Stomach smooth muscle (tissue), 2 donors: ENCODE measurements at regions not wholly inside any gene's neighbourhood (a gene's known extent, or its start where the extent isn't known, plus 50 kb on each side); places are given as distances from the start of the nearest gene placed in this dataset.

Experiments used
- H3K27ac ChIP-seq: one replicate; pipeline ENCODE4 v1.7.0; 2013; ENCODE audit warnings: mild to moderate bottlenecking, low read length, inconsistent platforms
- H3K27me3 ChIP-seq, 2 donors: one replicate each; pipeline ENCODE4 v1.7.0; 2013; ENCODE audit warnings: low read length in 2 of 2; ENCODE audit not compliant: insufficient read depth in 2 of 2, control insufficient read depth in 1 of 2
- H3K36me3 ChIP-seq, 2 donors: one replicate each; pipeline ENCODE4 v1.7.0; 2013; ENCODE audit warnings: low read length in 2 of 2; ENCODE audit not compliant: control insufficient read depth in 2 of 2, insufficient read depth in 2 of 2
- H3K4me1 ChIP-seq: one replicate; pipeline ENCODE4 v1.7.0; 2013; ENCODE audit warnings: low read length; ENCODE audit not compliant: control insufficient read depth, insufficient read depth
- H3K4me3 ChIP-seq, 2 donors: one replicate each; pipeline ENCODE4 v1.7.0; 2013; ENCODE audit warnings: low read length in 2 of 2
- H3K9ac ChIP-seq, 2 donors: one replicate each; pipeline ENCODE4 v1.7.0; 2013; ENCODE audit warnings: low read length in 2 of 2, mild to moderate bottlenecking in 1 of 2
- H3K9me3 ChIP-seq, 2 donors: one replicate each; pipeline ENCODE4 v1.7.0; 2013; ENCODE audit warnings: low read length in 2 of 2; ENCODE audit not compliant: control insufficient read depth in 2 of 2
- donor health status: healthy.
- donor health status: Pancreatic carcinoma.

DNA sequence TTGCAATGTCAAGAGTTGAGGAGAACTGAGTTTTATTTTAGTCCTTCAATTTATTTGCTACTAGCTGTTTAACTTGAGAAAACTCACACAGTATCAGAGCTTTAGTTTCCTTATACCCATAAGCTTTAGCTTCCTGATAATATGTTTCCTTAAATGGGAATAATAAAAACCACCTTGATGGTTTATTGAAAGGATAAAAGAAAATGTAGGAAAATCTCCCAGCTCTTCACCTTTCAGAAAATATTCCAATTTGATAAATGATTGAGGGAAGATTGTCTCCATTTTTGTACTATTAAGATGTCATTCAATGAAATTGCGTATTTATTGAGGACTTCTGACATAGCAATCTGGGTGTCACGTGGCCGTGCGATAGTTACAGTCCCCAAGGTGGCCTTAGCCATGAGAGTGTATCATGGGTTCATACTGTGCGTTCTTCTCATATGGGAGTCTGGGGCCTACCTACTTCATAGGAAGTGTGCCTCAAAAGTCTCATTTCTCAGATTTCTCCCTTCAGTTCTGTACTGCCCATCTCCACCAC is 296.3 kb upstream of the BMP2 start:
- H3K27me3 ChIP-seq: no peaks in the 10 kb centered on the region
- H3K4me3 ChIP-seq: no peak overlapping the region
- H3K9ac ChIP-seq: no peak overlapping the region
- no peaks in the 10 kb centered on the region for H3K36me3 ChIP-seq
- H3K9me3 ChIP-seq: no peaks in the 10 kb centered on the region
- no peak overlapping the region for H3K27ac ChIP-seq
- H3K4me1 ChIP-seq: no peaks in the 10 kb centered on the region

DNA sequence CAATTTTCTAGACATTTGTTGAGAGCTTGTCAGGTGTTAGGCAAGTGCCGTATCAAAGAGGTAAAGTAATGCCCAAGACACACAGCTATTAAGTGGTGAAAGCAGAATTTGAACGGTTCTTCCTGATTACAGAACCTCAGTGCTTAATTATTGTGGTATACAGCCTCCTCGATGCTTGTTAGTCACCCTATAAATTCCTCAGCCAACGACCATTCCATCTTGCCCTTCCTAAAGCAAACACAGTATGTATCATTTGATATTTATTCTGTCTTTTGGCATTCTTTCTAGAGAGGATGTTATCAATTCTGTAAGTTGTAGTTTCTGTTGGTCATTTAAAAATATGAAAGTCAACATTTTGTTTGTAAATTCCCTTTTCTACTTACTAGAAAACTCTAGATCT is 297.8 kb upstream of the BMP2 start:
- Histone ChIP-seq H3K9me3 (no peaks in the 10 kb centered on the region), H3K27me3 (no peaks in the 10 kb centered on the region), H3K36me3 (no peaks in the 10 kb centered on the region), H3K4me3 (no peak overlapping the region), H3K4me1 (no peaks in the 10 kb centered on the region), H3K27ac (no peak overlapping the region), H3K9ac (no peak overlapping the region)

DNA sequence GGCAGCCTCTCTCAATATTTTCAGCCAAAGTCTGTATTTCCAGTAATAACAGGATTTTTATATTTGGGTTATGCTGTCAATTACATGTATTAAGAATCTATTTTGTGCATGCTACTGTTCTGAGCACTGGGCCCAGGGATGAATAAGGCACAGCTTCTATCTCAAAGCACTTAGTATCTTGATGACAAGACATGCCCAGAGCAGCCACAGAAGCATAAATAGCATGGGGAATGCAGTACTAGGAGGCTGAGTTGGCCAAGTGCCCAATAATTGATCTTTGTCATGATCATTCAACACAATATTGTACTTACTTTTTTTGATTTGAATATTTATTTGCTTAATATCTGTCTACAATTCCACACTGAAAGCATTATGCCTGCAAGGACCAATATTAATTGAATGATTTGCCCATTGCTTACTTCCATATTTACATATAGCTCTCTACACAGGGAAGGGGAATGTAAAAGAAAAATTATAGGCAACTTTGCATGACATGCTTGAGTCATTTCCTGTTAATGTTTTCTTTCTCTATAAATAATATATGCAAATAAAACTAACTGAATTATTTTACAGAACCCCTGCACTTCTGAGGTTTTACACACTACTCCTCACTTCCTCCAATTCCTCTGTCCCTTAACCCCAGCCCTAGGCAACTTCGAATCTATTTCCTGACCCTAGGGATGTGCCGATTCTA is 298.9 kb upstream of the BMP2 start:
- H3K4me1 ChIP-seq: no peaks in the 10 kb centered on the region
- no peak overlapping the region for H3K27ac ChIP-seq
- H3K4me3 ChIP-seq: no peak overlapping the region
- no peaks in the 10 kb centered on the region for H3K9me3 ChIP-seq
- H3K27me3 ChIP-seq: no peaks in the 10 kb centered on the region
- H3K36me3 ChIP-seq: no peaks in the 10 kb centered on the region
- H3K9ac ChIP-seq: no peak overlapping the region

DNA sequence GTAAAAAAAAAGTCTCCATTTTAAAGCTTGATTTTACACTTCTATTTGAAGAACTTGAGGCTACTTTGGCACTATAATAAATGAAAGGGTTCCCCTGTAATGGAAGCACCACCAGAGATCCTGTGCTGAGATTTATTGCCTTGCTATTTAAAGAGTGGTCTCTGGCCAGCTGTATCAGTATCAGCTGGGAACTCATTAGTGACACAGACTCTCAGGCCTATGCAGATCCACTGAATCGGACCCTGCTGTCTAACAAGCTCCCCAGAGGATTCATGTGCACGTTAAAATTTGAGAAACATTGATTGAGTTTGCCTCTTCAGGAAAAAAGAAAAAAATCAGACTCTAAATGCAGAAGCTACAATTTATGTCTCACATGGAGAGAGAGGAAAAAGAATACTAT is 299.9 kb upstream of the BMP2 start:
- Histone ChIP-seq H3K4me1 (no peaks in the 10 kb centered on the region), H3K27ac (no peak overlapping the region), H3K36me3 (no peaks in the 10 kb centered on the region), H3K9ac (no peak overlapping the region), H3K27me3 (no peaks in the 10 kb centered on the region), H3K4me3 (no peak overlapping the region), H3K9me3 (no peaks in the 10 kb centered on the region)

DNA sequence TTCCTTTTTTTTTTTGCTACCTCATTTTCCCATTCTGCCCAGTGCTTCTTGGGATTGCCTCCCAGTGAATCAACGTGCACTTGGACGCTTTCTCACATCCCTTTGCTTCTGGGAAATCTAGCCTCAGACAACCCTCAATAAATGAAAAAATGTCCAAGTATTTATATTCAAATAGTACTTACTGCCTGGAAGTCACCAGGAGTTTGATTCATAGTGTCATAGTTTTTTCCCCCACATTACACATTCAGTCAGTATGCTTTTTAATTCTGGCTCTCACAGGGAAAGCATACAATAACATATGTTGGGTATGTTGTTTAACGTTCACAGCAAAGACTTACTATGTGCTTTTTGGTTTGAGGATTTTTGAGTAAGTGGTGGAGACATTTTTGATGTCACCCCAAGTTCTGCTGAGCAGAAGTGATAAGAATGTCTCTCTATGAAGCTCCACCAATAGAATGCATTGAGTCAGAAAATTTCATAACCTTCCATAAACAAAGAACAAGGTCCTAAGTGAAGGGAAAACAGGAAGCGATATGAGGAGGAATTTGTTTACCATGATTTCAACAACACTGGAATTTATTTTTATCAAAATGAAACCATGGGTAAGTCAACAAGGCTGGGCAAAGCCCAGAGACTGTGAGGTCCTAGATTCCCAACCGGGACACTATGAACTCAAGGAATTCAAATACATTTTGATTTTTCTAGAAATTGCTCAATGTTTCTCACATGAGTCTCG is 301.2 kb upstream of the BMP2 start:
- Histone ChIP-seq H3K27me3 (no peaks in the 10 kb centered on the region), H3K36me3 (no peaks in the 10 kb centered on the region), H3K9ac (no peak overlapping the region), H3K9me3 (no peaks in the 10 kb centered on the region), H3K4me1 (no peaks in the 10 kb centered on the region), H3K27ac (no peak overlapping the region), H3K4me3 (no peak overlapping the region)

DNA sequence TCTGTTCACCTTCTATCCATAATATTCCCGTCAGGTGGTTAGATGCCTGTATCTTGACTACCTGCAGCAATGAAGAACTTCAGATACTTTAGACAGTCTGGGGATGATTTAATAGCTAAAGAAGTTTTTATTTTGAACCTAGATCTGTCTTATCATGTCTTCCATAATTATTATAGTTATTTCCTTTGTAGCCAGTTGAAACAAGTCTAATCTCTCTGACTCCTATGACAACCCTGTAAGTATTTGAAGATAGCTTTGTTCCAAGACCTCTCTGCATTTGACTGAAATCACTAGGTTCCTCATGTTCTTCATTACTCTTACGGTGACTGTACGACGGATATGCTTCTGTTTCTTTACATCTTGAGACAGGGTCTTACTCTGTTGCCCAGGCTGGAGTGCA is 316.6 kb upstream of the BMP2 start:
- H3K9ac ChIP-seq: no peak overlapping the region
- H3K9me3 ChIP-seq: no peaks in the 10 kb centered on the region
- no peak overlapping the region for H3K27ac ChIP-seq
- no peaks in the 10 kb centered on the region for H3K4me1 ChIP-seq
- no peak overlapping the region for H3K4me3 ChIP-seq
- no peaks in the 10 kb centered on the region for H3K27me3 ChIP-seq
- no peaks in the 10 kb centered on the region for H3K36me3 ChIP-seq

DNA sequence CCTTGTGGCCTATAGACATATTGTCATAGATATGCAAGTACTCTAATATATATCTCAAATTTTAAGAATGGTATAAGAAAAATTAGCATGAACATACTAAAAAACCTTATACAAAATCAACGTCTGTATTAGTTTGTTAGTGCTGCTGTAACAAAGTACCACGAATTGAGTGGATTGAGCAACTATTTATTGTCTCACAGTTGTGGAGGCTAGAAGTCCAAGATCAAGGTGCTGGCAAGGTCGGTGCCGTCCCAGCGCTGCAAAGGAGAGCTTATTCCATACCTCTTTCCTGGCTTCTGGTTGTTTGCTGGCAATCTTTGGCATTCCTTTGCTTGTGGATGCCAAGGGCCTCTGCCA is 317.6 kb upstream of the FERMT1 start:
- Histone ChIP-seq H3K36me3 (no peaks in the 10 kb centered on the region), H3K27ac (no peak overlapping the region), H3K9me3 (no peaks in the 10 kb centered on the region), H3K4me3 (no peak overlapping the region), H3K4me1 (no peaks in the 10 kb centered on the region), H3K9ac (no peak overlapping the region), H3K27me3 (no peaks in the 10 kb centered on the region)

DNA sequence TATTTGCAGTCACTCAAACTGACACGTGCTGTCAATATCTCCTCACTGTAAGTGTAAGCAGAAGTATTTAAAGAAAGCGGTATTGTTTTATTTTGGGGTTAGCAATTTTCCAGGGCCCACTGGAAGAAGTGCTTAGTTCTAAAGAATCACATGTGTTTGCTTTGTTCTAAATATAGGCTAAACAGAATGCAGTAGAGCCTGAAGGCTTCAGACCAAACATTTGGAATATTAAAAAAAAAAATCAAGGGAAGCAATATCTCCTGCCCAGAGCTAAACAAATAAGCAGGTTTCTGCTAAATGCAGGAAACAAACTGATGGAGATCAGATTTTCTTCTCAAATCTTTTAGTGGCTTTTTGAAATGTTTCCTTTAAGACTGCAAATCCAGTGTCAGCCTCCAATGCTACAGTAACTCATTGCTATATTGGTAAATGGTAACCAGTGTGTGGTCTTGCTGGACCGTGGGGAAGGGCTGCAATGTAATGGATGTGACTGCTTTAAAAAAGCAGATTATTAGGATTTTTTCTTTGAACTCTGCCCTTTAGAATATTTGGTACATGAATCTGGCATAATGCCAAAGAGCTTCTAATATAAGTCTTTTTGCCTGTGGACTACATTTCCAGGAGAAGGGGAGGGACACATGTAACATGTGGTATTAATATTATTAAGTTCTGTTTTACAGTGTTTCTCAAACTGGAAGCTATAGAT is 317.1 kb upstream of the FERMT1 start:
- H3K36me3 ChIP-seq: no peaks in the 10 kb centered on the region
- no peaks in the 10 kb centered on the region for H3K9me3 ChIP-seq
- no peaks in the 10 kb centered on the region for H3K27me3 ChIP-seq
- no peak overlapping the region for H3K4me3 ChIP-seq
- no peak overlapping the region for H3K9ac ChIP-seq
- H3K4me1 ChIP-seq: no peaks in the 10 kb centered on the region
- no peak overlapping the region for H3K27ac ChIP-seq

DNA sequence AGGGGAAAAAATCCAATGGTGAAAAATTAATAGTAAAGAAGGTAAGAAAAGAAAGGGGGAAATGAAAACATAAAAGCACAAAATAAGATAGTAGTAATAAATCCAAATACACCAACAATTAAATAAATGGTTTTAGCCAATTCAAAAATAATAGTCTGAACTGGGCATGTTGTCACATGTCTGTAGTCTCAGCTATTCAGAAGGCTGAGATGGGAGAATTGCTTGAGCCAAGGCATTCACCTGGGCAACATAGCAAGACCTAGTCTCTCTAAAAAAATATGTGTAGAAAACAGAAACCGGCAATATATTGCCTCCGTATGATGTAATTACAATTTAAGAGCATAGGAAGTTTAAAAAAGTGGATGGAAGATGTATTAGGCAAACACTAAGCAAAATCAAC is 311.3 kb upstream of the FERMT1 start:
- H3K27ac ChIP-seq: no peak overlapping the region
- no peak overlapping the region for H3K9ac ChIP-seq
- no peaks in the 10 kb centered on the region for H3K27me3 ChIP-seq
- H3K36me3 ChIP-seq: no peaks in the 10 kb centered on the region
- H3K9me3 ChIP-seq: no peaks in the 10 kb centered on the region
- no peak overlapping the region for H3K4me3 ChIP-seq
- H3K4me1 ChIP-seq: no peaks in the 10 kb centered on the region

DNA sequence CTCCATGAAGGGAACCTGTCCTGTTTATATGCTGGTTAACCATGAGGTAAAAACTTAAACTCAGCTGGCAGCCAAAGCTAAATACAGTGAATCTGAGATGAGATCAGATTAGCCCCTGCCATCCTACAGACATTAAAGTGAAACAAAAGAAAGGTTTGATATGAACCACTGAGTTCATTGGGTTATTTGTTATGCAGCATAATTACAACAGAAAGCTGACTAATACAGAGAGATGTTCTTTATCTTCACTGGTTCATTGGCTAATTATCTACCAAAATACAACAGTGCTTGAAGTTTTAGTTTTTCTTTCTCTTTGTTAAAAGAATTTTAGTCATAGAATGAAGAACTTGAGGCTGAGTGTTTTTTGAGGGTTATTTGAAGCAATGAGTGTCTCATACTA is 307.6 kb upstream of the FERMT1 start:
- Histone ChIP-seq H3K4me3 (no peak overlapping the region), H3K27ac (no peak overlapping the region), H3K36me3 (no peaks in the 10 kb centered on the region), H3K27me3 (no peaks in the 10 kb centered on the region), H3K4me1 (no peaks in the 10 kb centered on the region), H3K9ac (no peak overlapping the region), H3K9me3 (no peaks in the 10 kb centered on the region)
